ENCODE measurements at regions not wholly inside any gene's neighbourhood (a gene's known extent, or its start where the extent isn't known, plus 50 kb on each side); places are given as distances from the start of the nearest gene placed in this dataset.

- TF ChIP-seq POU2F2 (IDR thresholded peaks at IDR 0.05; ENCODE audit: low read depth, low read length) (peak; percentile 96), POLR2AphosphoS5 (IDR thresholded peaks at IDR 0.05; ENCODE audit: low read depth, low read length) (no peak), SPI1 (IDR thresholded peaks at IDR 0.05; ENCODE audit: low read depth, low read length) (peak; percentile 98), TAF1 (IDR thresholded peaks at IDR 0.05; ENCODE audit: low read depth, low read length) (no peak), PAX5 (IDR thresholded peaks at IDR 0.05; ENCODE audit: insufficient read depth, low read length, severe bottlenecking) (peak; percentile 9), POLR2A (IDR thresholded peaks at IDR 0.05; ENCODE audit: low read depth, low read length) (no peak)
- peak; percentile 50 for DNase-seq (ENCODE audit: insufficient read length, low spot score)
- FAIRE-seq = peak; percentile 55
Observed at GRCh38 chr6:45830441-45831139, 185.1 kb downstream of the CLIC5 start.

GRCh38 chr6:45829873-45830272, 185.8 kb downstream of the CLIC5 start:
- TF ChIP-seq SPI1 (IDR thresholded peaks at IDR 0.05; ENCODE audit: low read depth, low read length) (no peak), PAX5 (IDR thresholded peaks at IDR 0.05; ENCODE audit: insufficient read depth, low read length, severe bottlenecking) (no peak), POLR2AphosphoS5 (IDR thresholded peaks at IDR 0.05; ENCODE audit: low read depth, low read length) (no peak), POU2F2 (IDR thresholded peaks at IDR 0.05; ENCODE audit: low read depth, low read length) (no peak), TAF1 (IDR thresholded peaks at IDR 0.05; ENCODE audit: low read depth, low read length) (no peak), POLR2A (IDR thresholded peaks at IDR 0.05; ENCODE audit: low read depth, low read length) (no peak)
- DNase-seq (ENCODE audit: insufficient read length, low spot score) (no peak), FAIRE-seq (no peak)

GRCh38 chr6:45827952-45828530, 187.6 kb downstream of the CLIC5 start:
- no peak for TF ChIP-seq POLR2A (IDR thresholded peaks at IDR 0.05; ENCODE audit: low read depth, low read length)
- TF ChIP-seq POU2F2 (IDR thresholded peaks at IDR 0.05; ENCODE audit: low read depth, low read length) = no peak
- no peak for TF ChIP-seq POLR2AphosphoS5 (IDR thresholded peaks at IDR 0.05; ENCODE audit: low read depth, low read length)
- TF ChIP-seq PAX5 (IDR thresholded peaks at IDR 0.05; ENCODE audit: insufficient read depth, low read length, severe bottlenecking) = no peak
- no peak for TF ChIP-seq SPI1 (IDR thresholded peaks at IDR 0.05; ENCODE audit: low read depth, low read length)
- no peak for TF ChIP-seq TAF1 (IDR thresholded peaks at IDR 0.05; ENCODE audit: low read depth, low read length)
- FAIRE-seq (no peak), DNase-seq (ENCODE audit: insufficient read length, low spot score) (no peak)

GRCh38 chr6:45822873-45823272, 192.8 kb downstream of the CLIC5 start:
- no peak for TF ChIP-seq TAF1 (IDR thresholded peaks at IDR 0.05; ENCODE audit: low read depth, low read length)
- TF ChIP-seq POLR2A (IDR thresholded peaks at IDR 0.05; ENCODE audit: low read depth, low read length) = no peak
- no peak for TF ChIP-seq PAX5 (IDR thresholded peaks at IDR 0.05; ENCODE audit: insufficient read depth, low read length, severe bottlenecking)
- TF ChIP-seq SPI1 (IDR thresholded peaks at IDR 0.05; ENCODE audit: low read depth, low read length) = no peak
- TF ChIP-seq POU2F2 (IDR thresholded peaks at IDR 0.05; ENCODE audit: low read depth, low read length) = no peak
- TF ChIP-seq POLR2AphosphoS5 (IDR thresholded peaks at IDR 0.05; ENCODE audit: low read depth, low read length) = no peak
- no peak for FAIRE-seq
- DNase-seq (ENCODE audit: insufficient read length, low spot score) = no peak

DNA sequence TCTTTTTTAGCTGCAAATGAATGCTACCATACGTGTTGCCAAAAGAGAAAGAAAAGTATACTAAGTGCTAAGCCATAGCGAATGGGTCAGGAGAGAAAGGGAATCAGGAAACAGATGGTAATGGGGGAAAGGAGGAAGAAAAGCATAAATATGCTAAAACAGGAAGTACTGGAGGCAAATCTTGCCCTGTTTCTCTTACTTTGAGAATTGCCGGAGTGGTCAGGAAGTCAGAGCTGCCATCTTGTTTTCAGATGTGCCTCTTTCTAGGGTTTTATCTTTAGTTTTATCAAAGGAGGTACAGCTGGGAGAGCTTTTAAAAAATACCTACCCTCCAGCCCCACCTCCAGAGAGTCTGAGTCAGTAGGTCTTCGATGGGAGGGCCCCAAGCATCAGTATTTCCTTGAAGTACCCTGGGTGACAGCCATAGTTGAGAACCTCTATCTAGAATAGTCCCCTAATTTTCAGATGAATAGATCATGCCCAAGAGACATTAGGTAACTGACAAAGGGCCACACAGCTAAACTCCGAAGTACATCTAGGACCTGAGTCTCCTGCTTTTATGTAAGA, 193.3 kb downstream of the CLIC5 start:
- FAIRE-seq (no peak), DNase-seq (ENCODE audit: insufficient read length, low spot score) (no peak)
- TF ChIP-seq SPI1 (IDR thresholded peaks at IDR 0.05; ENCODE audit: low read depth, low read length) (no peak), POLR2AphosphoS5 (IDR thresholded peaks at IDR 0.05; ENCODE audit: low read depth, low read length) (no peak), PAX5 (IDR thresholded peaks at IDR 0.05; ENCODE audit: insufficient read depth, low read length, severe bottlenecking) (no peak), TAF1 (IDR thresholded peaks at IDR 0.05; ENCODE audit: low read depth, low read length) (no peak), POU2F2 (IDR thresholded peaks at IDR 0.05; ENCODE audit: low read depth, low read length) (no peak), POLR2A (IDR thresholded peaks at IDR 0.05; ENCODE audit: low read depth, low read length) (no peak)

- FAIRE-seq = no peak
- no peak for DNase-seq (ENCODE audit: insufficient read length, low spot score)
Observed at GRCh38 chr6:45818655-45819054, 197.0 kb downstream of the CLIC5 start.

GRCh38 chr6:45816674-45817297, 198.9 kb downstream of the CLIC5 start:
- no peak for FAIRE-seq
- TF ChIP-seq TAF1 (IDR thresholded peaks at IDR 0.05; ENCODE audit: low read depth, low read length) (no peak), POLR2A (IDR thresholded peaks at IDR 0.05; ENCODE audit: low read depth, low read length) (no peak), POU2F2 (IDR thresholded peaks at IDR 0.05; ENCODE audit: low read depth, low read length) (no peak), SPI1 (IDR thresholded peaks at IDR 0.05; ENCODE audit: low read depth, low read length) (no peak)
- no peak for DNase-seq (ENCODE audit: insufficient read length, low spot score)

More at GRCh38 chr6:45818655-45819054, 197.0 kb downstream of the CLIC5 start:
- no peak for TF ChIP-seq SPI1 (IDR thresholded peaks at IDR 0.05; ENCODE audit: low read depth, low read length)

- TF ChIP-seq POU2F2 (IDR thresholded peaks at IDR 0.05; ENCODE audit: low read depth, low read length) = no peak
- TF ChIP-seq PAX5 (IDR thresholded peaks at IDR 0.05; ENCODE audit: insufficient read depth, low read length, severe bottlenecking) = no peak
- TF ChIP-seq POLR2A (IDR thresholded peaks at IDR 0.05; ENCODE audit: low read depth, low read length) = no peak
- no peak for TF ChIP-seq SPI1 (IDR thresholded peaks at IDR 0.05; ENCODE audit: low read depth, low read length)
- TF ChIP-seq POLR2AphosphoS5 (IDR thresholded peaks at IDR 0.05; ENCODE audit: low read depth, low read length) = no peak
- TF ChIP-seq TAF1 (IDR thresholded peaks at IDR 0.05; ENCODE audit: low read depth, low read length) = no peak
- FAIRE-seq (no peak), DNase-seq (ENCODE audit: insufficient read length, low spot score) (no peak)
Observed at GRCh38 chr6:45815466-45816125, 200.1 kb downstream of the CLIC5 start.

GRCh38 chr6:45814772-45815171, 200.9 kb downstream of the CLIC5 start:
- DNase-seq (ENCODE audit: insufficient read length, low spot score) = no peak
- TF ChIP-seq SPI1 (IDR thresholded peaks at IDR 0.05; ENCODE audit: low read depth, low read length) = no peak
- TF ChIP-seq TAF1 (IDR thresholded peaks at IDR 0.05; ENCODE audit: low read depth, low read length) = no peak
- no peak for TF ChIP-seq POU2F2 (IDR thresholded peaks at IDR 0.05; ENCODE audit: low read depth, low read length)
- TF ChIP-seq PAX5 (IDR thresholded peaks at IDR 0.05; ENCODE audit: insufficient read depth, low read length, severe bottlenecking) = no peak
- no peak for TF ChIP-seq POLR2AphosphoS5 (IDR thresholded peaks at IDR 0.05; ENCODE audit: low read depth, low read length)
- TF ChIP-seq POLR2A (IDR thresholded peaks at IDR 0.05; ENCODE audit: low read depth, low read length) = no peak
- no peak for FAIRE-seq

Data from GM12891 (cell line).